GM12874 (cell line): ENCODE measurements at regions not wholly inside any gene's neighbourhood (a gene's known extent, or its start where the extent isn't known, plus 50 kb on each side); places are given as distances from the start of the nearest gene placed in this dataset.

Source experiments
- CTCF ChIP-seq: IDR thresholded peaks from 2 replicates; pipeline ENCODE4 v1.5.1; 2011; ENCODE audit warnings: low read depth, mild to moderate bottlenecking, control low read depth, low read length, moderate library complexity; ENCODE audit not compliant: insufficient read depth

- no peak for TF ChIP-seq CTCF
Measured at GRCh38 chr18:6580401-6580800, 149.1 kb upstream of the ARHGAP28 start.

- no peak for TF ChIP-seq CTCF
Measured at GRCh38 chr18:6589923-6590322, 139.6 kb upstream of the ARHGAP28 start.

- no peak for TF ChIP-seq CTCF
Measured at GRCh38 chr18:6590326-6590725, 139.2 kb upstream of the ARHGAP28 start.

- no peak for TF ChIP-seq CTCF
Measured at GRCh38 chr18:6591491-6591890, 138.0 kb upstream of the ARHGAP28 start.

- no peak for TF ChIP-seq CTCF
Measured at GRCh38 chr18:6592522-6592921, 137.0 kb upstream of the ARHGAP28 start.

- TF ChIP-seq CTCF: no peak
Measured at GRCh38 chr18:6593142-6593885, 136.2 kb upstream of the ARHGAP28 start.

- TF ChIP-seq CTCF: no peak
Measured at GRCh38 chr18:6595666-6596065, 133.8 kb upstream of the ARHGAP28 start.

GRCh38 chr18:6598657-6599056, 130.9 kb upstream of the ARHGAP28 start:
- TF ChIP-seq CTCF: no peak
